AG08395 (cell line): ENCODE measurements at regions not wholly inside any gene's neighbourhood (a gene's known extent, or its start where the extent isn't known, plus 50 kb on each side); places are given as distances from the start of the nearest gene placed in this dataset.
A peak's percentile ranks its signal among the peaks of the same experiment; 100 is the strongest.
"Not testable (repeated sequence)": the region's sequence is repeated elsewhere in the genome, so short reads cannot be mapped to it uniquely, and the experiment has no call there.

ENCODE experiments used
- DNase-seq: peaks from one replicate; pipeline ENCODE4 v3.0.0; 2012; ENCODE audit warnings: mixed read lengths, low spot score

- DNase-seq = no peak
These were observed 376.4 kb downstream of the INSIG2 start for GRCh38 chr2:118464546-118465265.

DNA sequence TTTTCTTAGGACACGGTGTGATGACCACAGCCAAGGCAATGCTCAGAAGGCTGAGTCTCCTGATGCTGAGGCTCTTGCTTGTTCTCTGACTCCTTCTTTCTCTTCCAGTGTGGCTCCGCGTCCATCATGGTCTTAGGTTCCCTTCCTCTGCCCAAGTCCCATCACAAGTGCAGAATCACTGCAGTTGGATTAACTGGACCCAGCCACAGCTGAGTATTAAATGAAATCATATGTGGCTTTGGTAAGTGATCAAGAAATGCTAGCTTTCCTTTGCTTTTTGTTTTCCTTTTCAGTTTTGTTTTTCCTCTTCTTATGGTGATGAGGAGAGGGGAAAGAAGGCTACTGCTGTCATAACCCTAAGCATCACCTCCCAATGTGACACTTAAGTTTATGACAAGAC lies 375.8 kb downstream of the INSIG2 start:
- no peak for DNase-seq

- DNase-seq = no peak
These were observed 372.2 kb downstream of the INSIG2 start for GRCh38 chr2:118460425-118460824.

DNA sequence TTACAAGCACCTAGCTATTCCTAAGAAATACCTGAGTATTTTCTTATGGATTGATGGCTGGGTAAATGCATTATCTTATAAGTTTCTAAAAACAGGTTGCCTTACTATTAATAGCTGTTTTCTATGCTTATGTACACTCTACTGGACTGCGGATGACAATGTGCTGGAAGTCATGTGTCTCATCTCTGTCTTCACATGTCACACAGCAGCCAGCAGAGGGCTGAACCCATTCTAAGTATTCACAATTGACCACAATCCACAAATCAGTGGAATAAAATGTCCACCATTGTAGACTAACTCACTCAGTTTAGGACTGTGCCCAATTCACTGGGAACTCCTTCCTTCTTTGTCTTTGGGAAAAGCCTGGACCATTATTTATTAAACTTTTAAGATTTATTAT lies 371.2 kb downstream of the INSIG2 start:
- no peak for DNase-seq

DNA sequence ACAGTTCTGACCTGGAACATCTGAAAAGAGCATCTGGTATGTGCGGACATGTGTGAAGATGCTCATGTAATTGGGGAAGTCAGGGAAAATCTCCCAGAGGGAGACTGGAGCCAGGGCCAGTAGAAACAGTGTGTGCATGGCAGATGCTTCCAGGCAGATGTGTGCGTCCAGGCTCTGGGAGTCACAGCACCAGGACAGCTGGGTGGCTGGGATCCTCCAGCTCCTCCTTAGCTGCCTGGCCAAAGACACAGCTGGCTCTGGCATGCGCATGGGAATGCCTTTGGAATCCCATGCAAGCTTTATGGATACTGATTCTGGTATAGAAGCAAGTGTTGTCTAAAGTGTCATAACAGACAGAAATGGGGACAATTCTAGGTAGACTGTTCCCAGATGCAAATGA lies 369.7 kb downstream of the INSIG2 start:
- DNase-seq = no peak

GRCh38 chr2:118449401-118449800 lies 361.1 kb downstream of the INSIG2 start:
- no peak for DNase-seq

- peak; percentile 73 for DNase-seq
These were observed 355.3 kb downstream of the INSIG2 start for GRCh38 chr2:118443596-118443995.

- no peak for DNase-seq
These were observed 354.8 kb downstream of the INSIG2 start for GRCh38 chr2:118442996-118443553.

DNA sequence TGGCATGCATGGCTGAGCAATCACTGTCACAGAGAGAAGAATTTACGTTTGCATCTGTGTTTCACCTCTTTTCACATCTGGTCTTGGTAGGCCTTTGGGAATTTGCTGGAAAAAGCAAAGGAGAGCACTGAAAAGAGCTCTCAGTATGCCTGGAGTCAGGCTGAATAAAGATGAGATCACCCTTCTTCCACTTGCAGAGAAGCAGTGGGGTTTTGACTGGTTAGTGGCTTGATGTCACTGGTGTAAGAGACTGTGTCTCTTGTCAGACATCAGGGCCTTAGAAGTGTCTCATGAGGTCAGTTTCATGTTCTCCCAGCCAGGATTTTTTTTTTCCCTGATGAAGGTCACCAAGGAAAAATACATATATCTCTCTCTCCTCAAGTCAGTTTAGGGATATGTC lies 353.8 kb downstream of the INSIG2 start:
- DNase-seq = no peak

GRCh38 chr2:118440404-118441098 lies 352.3 kb downstream of the INSIG2 start:
- DNase-seq = no peak

DNA sequence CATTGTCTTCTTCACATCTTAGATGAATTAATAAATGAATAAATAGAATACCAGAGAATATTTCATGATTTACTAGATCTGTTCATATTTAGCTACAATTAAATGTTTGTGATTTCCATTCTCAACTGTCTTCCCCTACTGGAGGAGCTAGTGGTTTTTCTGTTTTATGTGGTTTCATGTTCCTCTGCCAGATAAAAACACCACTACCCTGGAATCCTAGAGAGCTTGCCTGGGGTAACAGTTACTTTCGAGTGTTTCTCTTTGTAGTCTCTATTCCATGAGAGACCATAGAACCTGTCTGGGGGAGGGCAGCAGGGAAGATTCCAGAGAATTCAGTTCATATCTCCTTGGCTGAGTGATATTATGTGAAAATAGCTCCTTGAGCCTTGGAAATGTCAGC lies 349.2 kb downstream of the INSIG2 start:
- no peak for DNase-seq

DNA sequence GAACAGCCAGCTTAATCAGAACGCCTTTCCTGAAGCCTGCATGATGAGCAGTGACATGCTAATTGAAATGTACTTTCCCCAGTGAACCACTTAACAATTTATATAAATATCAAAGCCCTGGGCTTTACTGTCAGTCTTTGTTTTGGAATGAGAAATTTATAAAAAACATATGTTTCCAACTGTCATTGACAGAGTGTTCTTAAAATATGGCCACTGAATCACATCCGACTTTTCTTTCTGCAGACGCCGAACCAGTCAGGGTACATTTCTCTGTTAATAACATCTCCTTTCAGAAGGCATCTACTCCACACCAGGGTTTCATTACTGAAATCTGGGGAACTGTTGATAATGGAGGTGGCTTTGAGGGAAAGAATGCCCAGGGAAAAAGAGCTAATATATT lies 343.7 kb downstream of the INSIG2 start:
- DNase-seq = no peak

GRCh38 chr2:118431586-118431985 lies 343.3 kb downstream of the INSIG2 start:
- DNase-seq = no peak

DNA sequence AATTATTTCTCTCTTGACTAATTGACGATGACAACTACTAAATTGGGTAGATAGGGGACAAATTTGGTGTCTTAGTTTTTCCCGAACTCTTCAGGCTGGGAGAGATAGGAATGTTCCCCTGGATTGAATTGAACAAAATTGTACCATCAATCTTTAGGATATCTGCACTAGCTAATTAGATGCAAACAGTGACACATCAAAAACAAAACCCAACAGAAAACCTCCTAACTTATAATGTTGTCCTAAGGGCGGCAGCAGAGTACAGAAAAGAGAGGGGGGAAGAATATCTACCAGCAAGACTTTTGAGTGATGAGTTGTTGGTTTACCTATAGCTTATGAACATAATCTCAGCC lies 342.9 kb downstream of the INSIG2 start:
- DNase-seq = peak; percentile 46

GRCh38 chr2:118430510-118431164 lies 342.4 kb downstream of the INSIG2 start:
- peak; percentile 67 for DNase-seq

GRCh38 chr2:118425191-118425590 lies 336.9 kb downstream of the INSIG2 start:
- DNase-seq = no peak

DNA sequence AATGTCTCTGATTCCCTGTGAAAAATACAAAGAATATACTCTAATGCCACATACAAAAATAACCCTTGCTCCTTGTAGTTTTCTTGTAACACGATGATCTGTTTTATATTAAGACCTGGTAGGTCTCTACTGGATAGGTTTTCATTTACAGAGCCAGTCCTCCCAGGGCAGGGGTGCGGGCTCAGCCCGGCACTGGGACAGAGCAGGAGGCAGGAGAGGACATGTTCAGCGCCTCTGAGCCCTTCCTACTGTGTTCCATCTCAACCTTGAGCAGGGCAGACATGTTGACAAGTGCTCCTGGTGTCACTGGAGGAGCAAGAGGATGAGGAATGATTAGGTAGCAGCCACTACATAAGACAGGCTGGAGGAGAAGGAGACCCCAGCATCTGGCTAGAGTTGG lies 335.5 kb downstream of the INSIG2 start:
- DNase-seq = no peak

DNA sequence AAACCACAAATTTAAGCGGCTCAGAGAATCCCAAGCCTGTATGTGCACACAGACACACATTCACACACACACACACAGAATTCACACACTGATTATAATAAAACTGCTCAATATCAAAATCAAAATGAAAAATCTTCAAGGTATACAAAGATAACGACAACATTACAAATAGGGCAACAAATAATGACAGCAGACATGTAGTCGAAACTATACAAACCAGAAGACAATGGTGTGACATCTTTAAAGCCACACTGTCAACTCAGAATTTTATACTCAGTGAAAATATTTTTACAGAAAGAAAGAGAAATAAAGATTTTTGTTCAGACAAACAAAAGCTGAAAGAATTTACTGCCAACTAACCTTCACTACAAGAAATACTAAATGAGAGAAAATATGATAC lies 333.4 kb downstream of the INSIG2 start:
- no peak for DNase-seq

- peak; percentile 77 for DNase-seq
These were observed 329.3 kb downstream of the INSIG2 start for GRCh38 chr2:118417406-118418120.

GRCh38 chr2:118415186-118415585 lies 326.9 kb downstream of the INSIG2 start:
- not testable (repeated sequence) for DNase-seq

GRCh38 chr2:118403658-118404451 lies 315.6 kb downstream of the INSIG2 start:
- DNase-seq = no peak

GRCh38 chr2:118388771-118389170 lies 300.5 kb downstream of the INSIG2 start:
- DNase-seq = peak; percentile 42
